Panc1 (cell line): ENCODE measurements at regions not wholly inside any gene's neighbourhood (a gene's known extent, or its start where the extent isn't known, plus 50 kb on each side); places are given as distances from the start of the nearest gene placed in this dataset.

ENCODE experiments used
- ATAC-seq: fragments of 200-7000 bp; cut with Tn5 transposase; 2 replicates; pipeline ENCODE4 v1.9.1; 2020; ENCODE audit warnings: mild to moderate bottlenecking, moderate library complexity
- BruUV-seq: library from RNA; stranded (reverse); fragments of 400-500 nt; replicated peaks from 2 replicates; lab custom pipeline; 2021; lab: Mats Ljungman, UMichigan
- CTCF ChIA-PET: fragments of 300-600 bp; sonication (Branson Sonifier 250); formaldehyde crosslinking; loops from one replicate; lab custom pipeline; 2022; ENCODE audit warnings: antibody characterized with exemption; lab: Charles Lee
- POLR2A ChIA-PET: fragments of 300-600 bp; sonication (Branson Sonifier 250); formaldehyde crosslinking; loops from one replicate; lab custom pipeline; 2022; ENCODE audit warnings: antibody characterized with exemption; lab: Charles Lee
- DNase-seq: peaks from one replicate; pipeline ENCODE4 v3.0.0-alpha.2; 2010; ENCODE audit warnings: low read depth, low spot score
- H3K27ac ChIP-seq: 2 replicates; pipeline ENCODE4 v1.5.1; 2011; ENCODE audit warnings: mild to moderate bottlenecking, low read length, inconsistent platforms
- H3K27me3 ChIP-seq: fragments of 200-500 bp; sonication (Bioruptor generic); 2 replicates; pipeline ENCODE4 v1.6.0; 2014; ENCODE audit warnings: low read length, inconsistent platforms; ENCODE audit not compliant: control insufficient read depth, insufficient read depth
- H3K36me3 ChIP-seq: fragments of 200-500 bp; sonication (Bioruptor generic); 2 replicates; pipeline ENCODE4 v1.5.1; 2014; ENCODE audit warnings: inconsistent platforms, mild to moderate bottlenecking, low read length, moderate library complexity; ENCODE audit not compliant: control insufficient read depth, insufficient read depth
- H3K4me1 ChIP-seq: 2 replicates; pipeline ENCODE4 v1.5.1; 2011; ENCODE audit warnings: inconsistent platforms, mild to moderate bottlenecking, low read length, moderate library complexity; ENCODE audit not compliant: control insufficient read depth, insufficient read depth
- H3K4me3 ChIP-seq, 2 experiments: 2 replicates each; pipeline ENCODE4 v1.5.1; 2011 to 2012; ENCODE audit warnings: low read depth in 2 of 2, low read length in 2 of 2, mild to moderate bottlenecking in 2 of 2, inconsistent platforms in 1 of 2, moderate library complexity in 1 of 2
- H3K9me3 ChIP-seq: fragments of 200-500 bp; sonication (Bioruptor generic); 2 replicates; pipeline ENCODE4 v1.5.1; 2014; ENCODE audit warnings: low read depth, mild to moderate bottlenecking, inconsistent platforms, low read length, moderate library complexity; ENCODE audit not compliant: control insufficient read depth, insufficient read depth
- POLR2AphosphoS5 ChIP-seq: IDR thresholded peaks from 2 replicates; pipeline ENCODE4 v1.6.1; 2012; ENCODE audit warnings: mild to moderate bottlenecking, low read depth, low read length, moderate library complexity
- SIN3A ChIP-seq: IDR thresholded peaks from 2 replicates; pipeline ENCODE4 v1.6.1; 2012; ENCODE audit warnings: low read depth, mild to moderate bottlenecking, low read length, moderate library complexity, borderline replicate concordance; ENCODE audit not compliant: insufficient read depth
- TCF7L2 ChIP-seq: IDR thresholded peaks from 2 replicates; pipeline ENCODE4 v1.6.1; 2011; ENCODE audit warnings: mild to moderate bottlenecking, low read depth, low read length, inconsistent platforms
- in situ Hi-C: cut with HindIII; loops from 2 replicates; pipeline ENCODE4 v1.10.0; 2016; ENCODE audit warnings: low sequenced_read_pairs, low pct_unique_long_range_greater_than_20kb
- intact Hi-C: fragments of 100-400 bp; cut with micrococcal nuclease; formaldehyde crosslinking; loops from one replicate; pipeline ENCODE4 v1.10.0; 2022; ENCODE audit not compliant: unreplicated experiment
- TF ChIP-seq, protein P1 (sequence below): fragments of 450-650 bp; IDR thresholded peaks from 2 replicates; pipeline ENCODE4 v1.5.1; 2017; ENCODE audit warnings: mild to moderate bottlenecking
- TF ChIP-seq, protein P2 (sequence below), 2 experiments: IDR thresholded peaks; 2 replicates each; pipeline ENCODE4 v1.6.1; 2011 to 2012; ENCODE audit warnings: low read depth in 2 of 2, control low read depth in 1 of 2, low read length in 1 of 2, mild to moderate bottlenecking in 1 of 2, moderate library complexity in 1 of 2; ENCODE audit not compliant: insufficient read depth in 1 of 2

DNA sequence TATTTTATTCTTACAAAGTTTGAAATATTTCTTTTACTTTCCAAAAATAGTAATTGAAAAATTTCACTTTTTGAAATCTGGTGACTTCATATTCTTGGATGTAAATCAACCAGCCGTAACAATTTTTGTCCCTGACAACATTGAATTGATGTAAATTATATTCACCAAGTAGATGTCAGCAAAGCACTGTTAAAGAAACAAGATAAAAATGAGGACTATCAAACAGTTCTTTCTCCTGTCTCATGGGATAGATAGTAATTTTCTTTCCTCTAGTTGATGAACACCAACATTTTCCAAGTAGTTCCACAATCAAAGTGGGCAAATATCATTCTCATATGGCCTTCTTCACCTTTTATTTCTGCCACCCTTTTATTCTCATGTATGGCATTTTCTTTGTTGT is 1461.9 kb downstream of the MAT2B start:
- Histone ChIP-seq H3K4me1 (no peaks in the 10 kb centered on the region), H3K27ac (no peak overlapping the region), H3K36me3 (no peaks in the 10 kb centered on the region), H3K27me3 (no peaks in the 10 kb centered on the region), H3K4me3 (no peak overlapping the region), H3K9me3 (no peaks in the 10 kb centered on the region)
- intact Hi-C loops = no loop called here
- DNase-seq (no peak), ATAC-seq (no peak)
- ChIA-PET POLR2A (no interaction called here), CTCF (no interaction called here)
- no TSS peak for BruUV-seq
- TF ChIP-seq, protein P1, sequence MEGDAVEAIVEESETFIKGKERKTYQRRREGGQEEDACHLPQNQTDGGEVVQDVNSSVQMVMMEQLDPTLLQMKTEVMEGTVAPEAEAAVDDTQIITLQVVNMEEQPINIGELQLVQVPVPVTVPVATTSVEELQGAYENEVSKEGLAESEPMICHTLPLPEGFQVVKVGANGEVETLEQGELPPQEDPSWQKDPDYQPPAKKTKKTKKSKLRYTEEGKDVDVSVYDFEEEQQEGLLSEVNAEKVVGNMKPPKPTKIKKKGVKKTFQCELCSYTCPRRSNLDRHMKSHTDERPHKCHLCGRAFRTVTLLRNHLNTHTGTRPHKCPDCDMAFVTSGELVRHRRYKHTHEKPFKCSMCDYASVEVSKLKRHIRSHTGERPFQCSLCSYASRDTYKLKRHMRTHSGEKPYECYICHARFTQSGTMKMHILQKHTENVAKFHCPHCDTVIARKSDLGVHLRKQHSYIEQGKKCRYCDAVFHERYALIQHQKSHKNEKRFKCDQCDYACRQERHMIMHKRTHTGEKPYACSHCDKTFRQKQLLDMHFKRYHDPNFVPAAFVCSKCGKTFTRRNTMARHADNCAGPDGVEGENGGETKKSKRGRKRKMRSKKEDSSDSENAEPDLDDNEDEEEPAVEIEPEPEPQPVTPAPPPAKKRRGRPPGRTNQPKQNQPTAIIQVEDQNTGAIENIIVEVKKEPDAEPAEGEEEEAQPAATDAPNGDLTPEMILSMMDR = no peak
- TF ChIP-seq TCF7L2 (no peak), SIN3A (no peak), POLR2AphosphoS5 (no peak)
- in situ Hi-C loops = no loop called here

- ATAC-seq = no peak
- no peak overlapping the region for H3K4me3 ChIP-seq
- TF ChIP-seq, protein P2, sequence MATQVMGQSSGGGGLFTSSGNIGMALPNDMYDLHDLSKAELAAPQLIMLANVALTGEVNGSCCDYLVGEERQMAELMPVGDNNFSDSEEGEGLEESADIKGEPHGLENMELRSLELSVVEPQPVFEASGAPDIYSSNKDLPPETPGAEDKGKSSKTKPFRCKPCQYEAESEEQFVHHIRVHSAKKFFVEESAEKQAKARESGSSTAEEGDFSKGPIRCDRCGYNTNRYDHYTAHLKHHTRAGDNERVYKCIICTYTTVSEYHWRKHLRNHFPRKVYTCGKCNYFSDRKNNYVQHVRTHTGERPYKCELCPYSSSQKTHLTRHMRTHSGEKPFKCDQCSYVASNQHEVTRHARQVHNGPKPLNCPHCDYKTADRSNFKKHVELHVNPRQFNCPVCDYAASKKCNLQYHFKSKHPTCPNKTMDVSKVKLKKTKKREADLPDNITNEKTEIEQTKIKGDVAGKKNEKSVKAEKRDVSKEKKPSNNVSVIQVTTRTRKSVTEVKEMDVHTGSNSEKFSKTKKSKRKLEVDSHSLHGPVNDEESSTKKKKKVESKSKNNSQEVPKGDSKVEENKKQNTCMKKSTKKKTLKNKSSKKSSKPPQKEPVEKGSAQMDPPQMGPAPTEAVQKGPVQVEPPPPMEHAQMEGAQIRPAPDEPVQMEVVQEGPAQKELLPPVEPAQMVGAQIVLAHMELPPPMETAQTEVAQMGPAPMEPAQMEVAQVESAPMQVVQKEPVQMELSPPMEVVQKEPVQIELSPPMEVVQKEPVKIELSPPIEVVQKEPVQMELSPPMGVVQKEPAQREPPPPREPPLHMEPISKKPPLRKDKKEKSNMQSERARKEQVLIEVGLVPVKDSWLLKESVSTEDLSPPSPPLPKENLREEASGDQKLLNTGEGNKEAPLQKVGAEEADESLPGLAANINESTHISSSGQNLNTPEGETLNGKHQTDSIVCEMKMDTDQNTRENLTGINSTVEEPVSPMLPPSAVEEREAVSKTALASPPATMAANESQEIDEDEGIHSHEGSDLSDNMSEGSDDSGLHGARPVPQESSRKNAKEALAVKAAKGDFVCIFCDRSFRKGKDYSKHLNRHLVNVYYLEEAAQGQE (IDR thresholded peaks at IDR 0.05; ENCODE audit: insufficient read depth in 1 of 2, low read depth in 2 of 2, low read length in 1 of 2) = no peak
- TF ChIP-seq, protein P1 = no peak
- no peak for TF ChIP-seq TCF7L2
- no peak for TF ChIP-seq SIN3A
- no peak for TF ChIP-seq POLR2AphosphoS5
- DNase-seq = no peak
- no peaks in the 10 kb centered on the region for H3K36me3 ChIP-seq
- no peaks in the 10 kb centered on the region for H3K27me3 ChIP-seq
- intact Hi-C loops (no loop called here), in situ Hi-C loops (no loop called here)
- no peaks in the 10 kb centered on the region for H3K4me1 ChIP-seq
- POLR2A ChIA-PET = no interaction called here
- BruUV-seq = no TSS peak
- CTCF ChIA-PET = no interaction called here
- H3K9me3 ChIP-seq = no peaks in the 10 kb centered on the region
- H3K27ac ChIP-seq = no peak overlapping the region
Observed at GRCh38 chr5:164972973-164973372, 1467.6 kb downstream of the MAT2B start.
